Osteoblast (primary cell): ENCODE measurements at regions not wholly inside any gene's neighbourhood (a gene's known extent, or its start where the extent isn't known, plus 50 kb on each side); places are given as distances from the start of the nearest gene placed in this dataset.

Source experiments
- DNase-seq: peaks from one replicate; pipeline ENCODE4 v3.0.0; 2011; ENCODE audit warnings: low spot score, mixed read lengths; ENCODE audit not compliant: insufficient read length; ENCODE audit errors: missing footprints
- H2AFZ ChIP-seq: 2 replicates; pipeline ENCODE4 v1.6.0; 2011; ENCODE audit warnings: mild to moderate bottlenecking, low read length
- H3K27ac ChIP-seq: 2 replicates; pipeline ENCODE4 v1.5.1; 2011; ENCODE audit warnings: mild to moderate bottlenecking, low read depth, low read length, moderate library complexity
- H3K27me3 ChIP-seq: 2 replicates; pipeline ENCODE4 v1.6.0; 2012; ENCODE audit warnings: mild to moderate bottlenecking, control low read depth, inconsistent platforms, low read length, moderate library complexity; ENCODE audit not compliant: insufficient read depth
- H3K36me3 ChIP-seq: 2 replicates; pipeline ENCODE4 v1.5.1; 2011; ENCODE audit warnings: mild to moderate bottlenecking, low read length, control low read depth, moderate library complexity; ENCODE audit not compliant: insufficient read depth
- H3K4me1 ChIP-seq: 2 replicates; pipeline ENCODE4 v1.5.1; 2011; ENCODE audit warnings: mild to moderate bottlenecking, low read length, control low read depth, moderate library complexity; ENCODE audit not compliant: insufficient read depth
- H3K4me2 ChIP-seq: 2 replicates; pipeline ENCODE4 v1.6.0; 2011; ENCODE audit warnings: mild to moderate bottlenecking, low read length; ENCODE audit not compliant: insufficient read depth
- H3K4me3 ChIP-seq: fragments of 200-600 bp; sonication (generic); 3 replicates; pipeline ENCODE4 v1.5.1; 2012; ENCODE audit warnings: mild to moderate bottlenecking, low read length, inconsistent platforms; ENCODE audit not compliant: insufficient read depth
- H3K79me2 ChIP-seq: 2 replicates; pipeline ENCODE4 v1.6.0; 2012; ENCODE audit warnings: mild to moderate bottlenecking, low read length, control low read depth, inconsistent platforms; ENCODE audit not compliant: insufficient read depth
- H3K9me3 ChIP-seq: 2 replicates; pipeline ENCODE4 v1.5.1; 2011; ENCODE audit warnings: low read depth, low read length, control low read depth
- H4K20me1 ChIP-seq: 2 replicates; pipeline ENCODE4 v1.6.0; 2012; ENCODE audit warnings: mild to moderate bottlenecking, low read length, control low read depth; ENCODE audit not compliant: insufficient read depth
- CTCF ChIP-seq: IDR thresholded peaks from 2 replicates; pipeline ENCODE4 v1.5.1; 2011; ENCODE audit warnings: mild to moderate bottlenecking, low read depth, low read length, moderate library complexity; ENCODE audit errors: extremely low read depth

- no peak for TF ChIP-seq CTCF
- Histone ChIP-seq H3K27me3 (peaks cover 7% of the 10 kb centered on the region), H3K36me3 (no peaks in the 10 kb centered on the region), H3K4me3 (no peak overlapping the region), H3K9me3 (no peaks in the 10 kb centered on the region), H3K79me2 (no peaks in the 10 kb centered on the region), H3K27ac (no peak overlapping the region), H3K4me2 (no peak overlapping the region), H4K20me1 (no peaks in the 10 kb centered on the region), H2AFZ (no peak overlapping the region), H3K4me1 (no peaks in the 10 kb centered on the region)
- no peak for DNase-seq
Measured at GRCh38 chr5:68771732-68772131, 322.1 kb upstream of the SLC30A5 start.

GRCh38 chr5:68776381-68776780 is 317.4 kb upstream of the SLC30A5 start:
- Histone ChIP-seq H3K27ac (no peak overlapping the region), H3K4me2 (no peak overlapping the region), H3K79me2 (no peaks in the 10 kb centered on the region), H4K20me1 (no peaks in the 10 kb centered on the region), H2AFZ (no peak overlapping the region), H3K36me3 (no peaks in the 10 kb centered on the region), H3K9me3 (no peaks in the 10 kb centered on the region), H3K4me1 (no peaks in the 10 kb centered on the region), H3K4me3 (no peak overlapping the region), H3K27me3 (no peaks in the 10 kb centered on the region)
- no peak for TF ChIP-seq CTCF
- no peak for DNase-seq

- Histone ChIP-seq H3K4me2 (no peak overlapping the region), H4K20me1 (no peaks in the 10 kb centered on the region), H3K79me2 (no peaks in the 10 kb centered on the region), H3K27me3 (no peaks in the 10 kb centered on the region), H3K36me3 (no peaks in the 10 kb centered on the region), H3K27ac (no peak overlapping the region), H3K9me3 (no peaks in the 10 kb centered on the region), H3K4me3 (no peak overlapping the region), H2AFZ (no peak overlapping the region), H3K4me1 (no peaks in the 10 kb centered on the region)
- DNase-seq: no peak
- no peak for TF ChIP-seq CTCF
Measured at GRCh38 chr5:68777135-68777534, 316.7 kb upstream of the SLC30A5 start.

GRCh38 chr5:68778484-68778883 is 315.3 kb upstream of the SLC30A5 start:
- no peak overlapping the region for H3K4me3 ChIP-seq
- H3K4me1 ChIP-seq: no peaks in the 10 kb centered on the region
- no peak for DNase-seq
- H3K27me3 ChIP-seq: no peaks in the 10 kb centered on the region
- H4K20me1 ChIP-seq: no peaks in the 10 kb centered on the region
- H3K27ac ChIP-seq: no peak overlapping the region
- no peaks in the 10 kb centered on the region for H3K36me3 ChIP-seq
- no peak for TF ChIP-seq CTCF
- no peaks in the 10 kb centered on the region for H3K79me2 ChIP-seq
- H3K9me3 ChIP-seq: no peaks in the 10 kb centered on the region
- no peak overlapping the region for H2AFZ ChIP-seq
- H3K4me2 ChIP-seq: no peak overlapping the region
